ENCODE measurements at regions not wholly inside any gene's neighbourhood (a gene's known extent, or its start where the extent isn't known, plus 50 kb on each side); places are given as distances from the start of the nearest gene placed in this dataset.
"Not testable (repeated sequence)": the region's sequence is repeated elsewhere in the genome, so short reads cannot be mapped to it uniquely, and the experiment has no call there.

- not testable (repeated sequence) for DNase-seq
Observed at GRCh38 chr15:31707944-31708702, 322.2 kb upstream of the CHRNA7 start.

- DNase-seq, result not testable (repeated sequence)
Observed at GRCh38 chr15:31708703-31709327, 321.5 kb upstream of the CHRNA7 start.

- DNase-seq, result not testable (repeated sequence)
Observed at GRCh38 chr15:31709479-31709878, 320.8 kb upstream of the CHRNA7 start.

GRCh38 chr15:31710806-31711205, 319.5 kb upstream of the CHRNA7 start:
- DNase-seq, result not testable (repeated sequence)

- not testable (repeated sequence) for DNase-seq
Observed at GRCh38 chr15:31715208-31715607, 315.1 kb upstream of the CHRNA7 start.

- DNase-seq, result not testable (repeated sequence)
Observed at GRCh38 chr15:31718625-31719024, 311.7 kb upstream of the CHRNA7 start.

GRCh38 chr15:31719396-31720022, 310.8 kb upstream of the CHRNA7 start:
- DNase-seq, result not testable (repeated sequence)

- DNase-seq, result not testable (repeated sequence)
Observed at GRCh38 chr15:31723019-31723418, 307.3 kb upstream of the CHRNA7 start.

GRCh38 chr15:31724903-31725302, 305.4 kb upstream of the CHRNA7 start:
- DNase-seq, result not testable (repeated sequence)

- not testable (repeated sequence) for DNase-seq
Observed at GRCh38 chr15:31725619-31726018, 304.7 kb upstream of the CHRNA7 start.

GRCh38 chr15:31727612-31728011, 302.7 kb upstream of the CHRNA7 start:
- no peak for DNase-seq

GRCh38 chr15:31732726-31733125, 297.6 kb upstream of the CHRNA7 start:
- no peak for DNase-seq

- DNase-seq, result no peak
Observed at GRCh38 chr15:31733424-31733823, 296.9 kb upstream of the CHRNA7 start.

- no peak for DNase-seq
Observed at GRCh38 chr15:31740203-31740602, 290.1 kb upstream of the CHRNA7 start.

- no peak for DNase-seq
Observed at GRCh38 chr15:31745841-31746240, 284.5 kb upstream of the CHRNA7 start.

- DNase-seq, result no peak
Observed at GRCh38 chr15:31752065-31752762, 278.1 kb upstream of the CHRNA7 start.

- no peak for DNase-seq
Observed at GRCh38 chr15:31752905-31753304, 277.4 kb upstream of the CHRNA7 start.

GRCh38 chr15:31758126-31758525, 272.2 kb upstream of the CHRNA7 start:
- DNase-seq, result no peak

GRCh38 chr15:31768055-31768454, 262.3 kb upstream of the CHRNA7 start:
- DNase-seq, result no peak

- no peak for DNase-seq
Observed at GRCh38 chr15:31774045-31774444, 256.3 kb upstream of the CHRNA7 start.

GRCh38 chr15:31776039-31776438, 254.3 kb upstream of the CHRNA7 start:
- DNase-seq, result no peak

- no peak for DNase-seq
Observed at GRCh38 chr15:31781261-31781660, 249.1 kb upstream of the CHRNA7 start.

Data from kidney glomerular epithelial cell (primary cell).